ENCODE measurements at regions not wholly inside any gene's neighbourhood (a gene's known extent, or its start where the extent isn't known, plus 50 kb on each side); places are given as distances from the start of the nearest gene placed in this dataset.

GRCh38 chr3:166669781-166670180 lies 710.3 kb downstream of the ZBBX start:
- Histone ChIP-seq H2AFZ (replicated peaks; ENCODE audit: low read length, poor library complexity) (no peak overlapping the region), H3K27ac (ENCODE audit: insufficient read depth, low read length) (no peak overlapping the region), H2BK120ac (ENCODE audit: low read depth, low read length) (no peak overlapping the region), H3K14ac (replicated peaks; ENCODE audit: low read depth, low read length) (no peak overlapping the region), H4K91ac (ENCODE audit: insufficient read depth, low read depth, low read length) (no peak overlapping the region), H4K8ac (ENCODE audit: low read depth in 2 of 2, low read length in 2 of 2) (no peak overlapping the region), H3K56ac (ENCODE audit: extremely low read depth, insufficient read depth, low read length) (no peak overlapping the region), H3K4ac (ENCODE audit: low read depth, low read length) (no peak overlapping the region), H3K4me1 (ENCODE audit: control insufficient read depth, insufficient read depth, low read length) (no peaks in the 10 kb centered on the region), H3K4me2 (ENCODE audit: low read depth, low read length) (no peak overlapping the region), H2BK5ac (ENCODE audit: low read depth, low read length, poor library complexity, severe bottlenecking) (no peak overlapping the region), H2AK5ac (ENCODE audit: low read depth, low read length) (no peak overlapping the region), H3K36me3 (ENCODE audit: control insufficient read depth, insufficient read depth, low read length) (no peaks in the 10 kb centered on the region), H2BK15ac (ENCODE audit: low read depth, low read length) (no peak overlapping the region), H3K27me3 (ENCODE audit: control insufficient read depth, insufficient read depth, low read length) (no peaks in the 10 kb centered on the region), H3K4me3 (ENCODE audit: insufficient read depth, low read depth, low read length) (no peak overlapping the region), H4K5ac (ENCODE audit: low read depth, low read length) (no peak overlapping the region), H3K9ac (ENCODE audit: low read depth, low read length) (no peak overlapping the region), H3K9me3 (ENCODE audit: control insufficient read depth, insufficient read depth, low read length) (0 out of 2 replicates have a peak, but pooled peaks cover 2% of the 10 kb centered on the region), H3K23ac (ENCODE audit: low read depth, low read length) (no peak overlapping the region), H3K18ac (ENCODE audit: low read depth, low read length) (no peak overlapping the region), H2BK20ac (ENCODE audit: low read depth, low read length) (no peak overlapping the region), H2AK9ac (replicated peaks; ENCODE audit: low read depth, low read length, poor library complexity) (no peak overlapping the region), H3K9me1 (ENCODE audit: insufficient read depth, low read length) (no peaks in the 10 kb centered on the region), H4K20me1 (ENCODE audit: insufficient read depth, low read length) (no peaks in the 10 kb centered on the region), H3K79me1 (ENCODE audit: low read depth in 1 of 2, low read length in 2 of 2) (no peaks in the 10 kb centered on the region)
- no TSS peak for BruUV-seq (replicated peaks)
- ChIA-PET CTCF (no interaction called here), POLR2A (ENCODE audit: unreplicated experiment) (no interaction called here)
- intact Hi-C loops (cut with micrococcal nuclease) (no loop called here), dilution Hi-C loops (cut with HindIII; ENCODE audit: low sequenced_read_pairs, unreplicated experiment) (no loop called here), in situ Hi-C loops (cut with MboI; ENCODE audit: low sequenced_read_pairs) (no loop called here)
- DNase-seq (no peak), ATAC-seq (ENCODE audit: low read depth) (no peak)
- no peak for TF ChIP-seq FOS (IDR thresholded peaks at IDR 0.05; ENCODE audit: low read depth, low read length)
- TF ChIP-seq POLR2A (IDR thresholded peaks at IDR 0.05; ENCODE audit: low read depth, low read length) = no peak
- TF ChIP-seq CTCF (conservative IDR thresholded peaks at IDR 0.05; ENCODE audit: low read depth, low read length) = no peak
- no peak for TF ChIP-seq USF2 (IDR thresholded peaks at IDR 0.05; ENCODE audit: low read depth, low read length)
- no peak for TF ChIP-seq CEBPB (IDR thresholded peaks at IDR 0.05; ENCODE audit: low read depth, low read length)
- TF ChIP-seq NFE2L2 (IDR thresholded peaks at IDR 0.05; ENCODE audit: low read depth, low read length) = no peak
- TF ChIP-seq ELK1 (IDR thresholded peaks at IDR 0.05; ENCODE audit: borderline replicate concordance, low read depth, low read length) = no peak
- no peak for TF ChIP-seq MAFK (IDR thresholded peaks at IDR 0.05; ENCODE audit: low read depth, low read length)
- no peak for TF ChIP-seq CHD1 (IDR thresholded peaks at IDR 0.05; ENCODE audit: low read depth, low read length)

All from IMR-90 (cell line).